ENCODE measurements at regions not wholly inside any gene's neighbourhood (a gene's known extent, or its start where the extent isn't known, plus 50 kb on each side); places are given as distances from the start of the nearest gene placed in this dataset.
"Not testable (repeated sequence)": the region's sequence is repeated elsewhere in the genome, so short reads cannot be mapped to it uniquely, and the experiment has no call there.

- no peak for DNase-seq
These were observed 54.5 kb downstream of the IRX5 start for GRCh38 chr16:54985156-54985555.

- DNase-seq: no peak
These were observed 55.0 kb downstream of the IRX5 start for GRCh38 chr16:54985668-54986067.

- DNase-seq: no peak
These were observed 55.7 kb downstream of the IRX5 start for GRCh38 chr16:54986409-54986808.

- DNase-seq: no peak
These were observed 56.4 kb downstream of the IRX5 start for GRCh38 chr16:54987081-54987480.

- no peak for DNase-seq
These were observed 60.9 kb downstream of the IRX5 start for GRCh38 chr16:54991525-54991924.

GRCh38 chr16:54991946-54992345, 61.3 kb downstream of the IRX5 start:
- DNase-seq: not testable (repeated sequence)

GRCh38 chr16:54993106-54993895, 62.6 kb downstream of the IRX5 start:
- DNase-seq: no peak

GRCh38 chr16:54996186-54996585, 65.5 kb downstream of the IRX5 start:
- DNase-seq: no peak

- no peak for DNase-seq
These were observed 68.2 kb downstream of the IRX5 start for GRCh38 chr16:54998834-54999233.

- DNase-seq: no peak
These were observed 68.8 kb downstream of the IRX5 start for GRCh38 chr16:54999481-54999880.

- no peak for DNase-seq
These were observed 69.9 kb downstream of the IRX5 start for GRCh38 chr16:55000595-55000994.

GRCh38 chr16:55001931-55002330, 71.3 kb downstream of the IRX5 start:
- DNase-seq: no peak

GRCh38 chr16:55002419-55002818, 71.8 kb downstream of the IRX5 start:
- no peak for DNase-seq

GRCh38 chr16:55003306-55003705, 72.6 kb downstream of the IRX5 start:
- DNase-seq: no peak

- no peak for DNase-seq
These were observed 73.3 kb downstream of the IRX5 start for GRCh38 chr16:55003916-55004315.

GRCh38 chr16:55007504-55007903, 76.8 kb downstream of the IRX5 start:
- no peak for DNase-seq

GRCh38 chr16:55008836-55009510, 78.3 kb downstream of the IRX5 start:
- no peak for DNase-seq

GRCh38 chr16:55009581-55009980, 78.9 kb downstream of the IRX5 start:
- no peak for DNase-seq

GRCh38 chr16:55010492-55011160, 80.0 kb downstream of the IRX5 start:
- DNase-seq: no peak

GRCh38 chr16:55012362-55012761, 81.7 kb downstream of the IRX5 start:
- no peak for DNase-seq

GRCh38 chr16:55012793-55013192, 82.1 kb downstream of the IRX5 start:
- DNase-seq: no peak

GRCh38 chr16:55014022-55014421, 83.4 kb downstream of the IRX5 start:
- DNase-seq: no peak

GRCh38 chr16:55015181-55015913, 84.7 kb downstream of the IRX5 start:
- no peak for DNase-seq

All from NCI-H510A treated with DMSO at 0.1 percent for 48 hours (cell line).